ENCODE measurements at regions not wholly inside any gene's neighbourhood (a gene's known extent, or its start where the extent isn't known, plus 50 kb on each side); places are given as distances from the start of the nearest gene placed in this dataset.
"Not testable (repeated sequence)": the region's sequence is repeated elsewhere in the genome, so short reads cannot be mapped to it uniquely, and the experiment has no call there.

GRCh38 chr5:51694826-51695225, 311.6 kb downstream of the ISL1 start:
- DNase-seq, result no peak
- Histone ChIP-seq H3K4me2 (ENCODE audit: low read depth, low read length) (no peak overlapping the region), H3K9ac (ENCODE audit: low read length) (no peak overlapping the region), H3K79me2 (ENCODE audit: low read length) (no peaks in the 10 kb centered on the region), H3K4me1 (ENCODE audit: low read length) (no peaks in the 10 kb centered on the region), H3K27me3 (replicated peaks; ENCODE audit: insufficient read depth, low read length) (no peaks in the 10 kb centered on the region), H3K4me3 (ENCODE audit: low read length) (no peak overlapping the region), H3F3A (ENCODE audit: insufficient read depth, low read length) (no peaks in the 10 kb centered on the region), H3K9me2 (replicated peaks; ENCODE audit: insufficient read depth, low read length) (no peaks in the 10 kb centered on the region), H3K36me3 (replicated peaks; ENCODE audit: insufficient read depth, low read length) (no peaks in the 10 kb centered on the region), H3K27ac (ENCODE audit: low read length) (no peak overlapping the region), H3K9me3 (replicated peaks; ENCODE audit: insufficient read depth, low read length) (no peaks in the 10 kb centered on the region), H2AFZ (ENCODE audit: low read length) (no peak overlapping the region), H4K20me1 (ENCODE audit: insufficient read depth, low read length) (no peaks in the 10 kb centered on the region)
- TF ChIP-seq EZH2 (optimal IDR thresholded peaks at IDR 0.05; ENCODE audit: low read depth, low read length) (no peak), EZH2phosphoT487 (IDR thresholded peaks at IDR 0.05; ENCODE audit: low read length) (no peak)
- TF ChIP-seq, protein P1, sequence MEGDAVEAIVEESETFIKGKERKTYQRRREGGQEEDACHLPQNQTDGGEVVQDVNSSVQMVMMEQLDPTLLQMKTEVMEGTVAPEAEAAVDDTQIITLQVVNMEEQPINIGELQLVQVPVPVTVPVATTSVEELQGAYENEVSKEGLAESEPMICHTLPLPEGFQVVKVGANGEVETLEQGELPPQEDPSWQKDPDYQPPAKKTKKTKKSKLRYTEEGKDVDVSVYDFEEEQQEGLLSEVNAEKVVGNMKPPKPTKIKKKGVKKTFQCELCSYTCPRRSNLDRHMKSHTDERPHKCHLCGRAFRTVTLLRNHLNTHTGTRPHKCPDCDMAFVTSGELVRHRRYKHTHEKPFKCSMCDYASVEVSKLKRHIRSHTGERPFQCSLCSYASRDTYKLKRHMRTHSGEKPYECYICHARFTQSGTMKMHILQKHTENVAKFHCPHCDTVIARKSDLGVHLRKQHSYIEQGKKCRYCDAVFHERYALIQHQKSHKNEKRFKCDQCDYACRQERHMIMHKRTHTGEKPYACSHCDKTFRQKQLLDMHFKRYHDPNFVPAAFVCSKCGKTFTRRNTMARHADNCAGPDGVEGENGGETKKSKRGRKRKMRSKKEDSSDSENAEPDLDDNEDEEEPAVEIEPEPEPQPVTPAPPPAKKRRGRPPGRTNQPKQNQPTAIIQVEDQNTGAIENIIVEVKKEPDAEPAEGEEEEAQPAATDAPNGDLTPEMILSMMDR (IDR thresholded peaks at IDR 0.05; ENCODE audit: low read length), result no peak

GRCh38 chr5:51696122-51696521, 312.9 kb downstream of the ISL1 start:
- Histone ChIP-seq H3K9me3 (replicated peaks; ENCODE audit: insufficient read depth, low read length) (no peaks in the 10 kb centered on the region), H3K36me3 (replicated peaks; ENCODE audit: insufficient read depth, low read length) (no peaks in the 10 kb centered on the region), H3K79me2 (ENCODE audit: low read length) (no peaks in the 10 kb centered on the region), H3K4me1 (ENCODE audit: low read length) (no peaks in the 10 kb centered on the region), H3K4me3 (ENCODE audit: low read length) (no peak overlapping the region), H3K9me2 (replicated peaks; ENCODE audit: insufficient read depth, low read length) (no peaks in the 10 kb centered on the region), H3K9ac (ENCODE audit: low read length) (no peak overlapping the region), H2AFZ (ENCODE audit: low read length) (no peak overlapping the region), H3F3A (ENCODE audit: insufficient read depth, low read length) (no peaks in the 10 kb centered on the region), H4K20me1 (ENCODE audit: insufficient read depth, low read length) (no peaks in the 10 kb centered on the region), H3K4me2 (ENCODE audit: low read depth, low read length) (no peak overlapping the region), H3K27me3 (replicated peaks; ENCODE audit: insufficient read depth, low read length) (no peaks in the 10 kb centered on the region), H3K27ac (ENCODE audit: low read length) (no peak overlapping the region)
- TF ChIP-seq, protein P1 (IDR thresholded peaks at IDR 0.05; ENCODE audit: low read length), result no peak
- TF ChIP-seq EZH2phosphoT487 (IDR thresholded peaks at IDR 0.05; ENCODE audit: low read length), result no peak
- TF ChIP-seq EZH2 (optimal IDR thresholded peaks at IDR 0.05; ENCODE audit: low read depth, low read length), result no peak
- no peak for DNase-seq

- H3F3A ChIP-seq (ENCODE audit: insufficient read depth, low read length); H3K9me3 ChIP-seq (replicated peaks; ENCODE audit: insufficient read depth, low read length); H3K9me2 ChIP-seq (replicated peaks; ENCODE audit: insufficient read depth, low read length); DNase-seq; H4K20me1 ChIP-seq (ENCODE audit: insufficient read depth, low read length); H3K4me2 ChIP-seq (ENCODE audit: low read depth, low read length); H3K4me1 ChIP-seq (ENCODE audit: low read length); H3K36me3 ChIP-seq (replicated peaks; ENCODE audit: insufficient read depth, low read length); H3K27me3 ChIP-seq (replicated peaks; ENCODE audit: insufficient read depth, low read length); H2AFZ ChIP-seq (ENCODE audit: low read length); H3K4me3 ChIP-seq (ENCODE audit: low read length); H3K9ac ChIP-seq (ENCODE audit: low read length); H3K79me2 ChIP-seq (ENCODE audit: low read length); H3K27ac ChIP-seq (ENCODE audit: low read length): not testable (repeated sequence)
Observed at GRCh38 chr5:51702046-51702445, 318.8 kb downstream of the ISL1 start.

DNA sequence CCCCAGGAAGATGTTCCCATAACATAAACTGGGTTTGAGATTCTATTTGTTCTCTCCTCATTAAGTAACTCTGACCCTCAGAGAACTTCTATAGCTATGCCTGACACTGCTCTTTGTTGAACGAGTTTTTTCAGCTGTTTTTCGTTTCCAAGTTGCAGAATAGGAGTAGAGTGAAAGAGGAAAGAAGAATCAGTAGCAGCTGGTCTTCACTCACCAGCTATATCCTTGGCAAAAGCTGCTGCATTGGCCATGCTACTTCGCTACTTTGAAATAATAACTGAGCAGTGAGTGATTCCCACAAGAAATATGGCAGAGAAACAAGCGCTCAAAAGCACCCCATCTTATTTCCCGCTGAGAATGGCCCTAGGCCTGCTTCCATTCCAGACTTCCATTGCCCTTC, 329.0 kb downstream of the ISL1 start:
- Histone ChIP-seq H3K4me2 (ENCODE audit: low read depth, low read length) (no peak overlapping the region), H3K9me3 (replicated peaks; ENCODE audit: insufficient read depth, low read length) (no peaks in the 10 kb centered on the region), H2AFZ (ENCODE audit: low read length) (no peak overlapping the region), H3F3A (ENCODE audit: insufficient read depth, low read length) (no peaks in the 10 kb centered on the region), H3K4me1 (ENCODE audit: low read length) (no peaks in the 10 kb centered on the region), H3K9ac (ENCODE audit: low read length) (no peak overlapping the region), H3K36me3 (replicated peaks; ENCODE audit: insufficient read depth, low read length) (no peaks in the 10 kb centered on the region), H3K79me2 (ENCODE audit: low read length) (no peaks in the 10 kb centered on the region), H3K27ac (ENCODE audit: low read length) (no peak overlapping the region), H3K9me2 (replicated peaks; ENCODE audit: insufficient read depth, low read length) (no peaks in the 10 kb centered on the region), H4K20me1 (ENCODE audit: insufficient read depth, low read length) (no peaks in the 10 kb centered on the region), H3K27me3 (replicated peaks; ENCODE audit: insufficient read depth, low read length) (no peaks in the 10 kb centered on the region), H3K4me3 (ENCODE audit: low read length) (no peak overlapping the region)
- no peak for DNase-seq
- TF ChIP-seq EZH2phosphoT487 (IDR thresholded peaks at IDR 0.05; ENCODE audit: low read length) (no peak), EZH2 (optimal IDR thresholded peaks at IDR 0.05; ENCODE audit: low read depth, low read length) (no peak)
- TF ChIP-seq, protein P1 (IDR thresholded peaks at IDR 0.05; ENCODE audit: low read length), result no peak

DNA sequence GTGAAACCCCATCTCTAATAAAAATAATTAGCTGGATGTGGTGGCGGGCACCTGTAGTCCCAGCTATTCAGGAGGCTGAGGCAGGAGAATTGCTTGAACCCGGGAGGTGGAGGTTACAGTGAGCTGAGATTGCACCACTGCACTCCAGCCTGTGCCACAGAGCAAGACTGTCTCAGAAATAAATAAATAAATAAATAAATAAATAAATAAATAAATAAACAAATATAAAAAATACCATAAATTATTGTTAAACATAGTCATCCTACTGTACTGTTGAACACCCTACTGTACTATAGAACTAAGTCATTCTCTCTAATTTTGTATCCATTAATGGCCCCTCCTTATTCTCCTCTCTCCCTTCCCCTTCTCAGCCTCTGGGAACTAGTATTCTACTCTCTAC, 332.2 kb downstream of the ISL1 start:
- not testable (repeated sequence) for H4K20me1 ChIP-seq (ENCODE audit: insufficient read depth, low read length); H2AFZ ChIP-seq (ENCODE audit: low read length); H3K36me3 ChIP-seq (replicated peaks; ENCODE audit: insufficient read depth, low read length)

More for the DNA sequence above, 332.2 kb downstream of the ISL1 start:
- H3K9me3 ChIP-seq (replicated peaks; ENCODE audit: insufficient read depth, low read length); H3K27me3 ChIP-seq (replicated peaks; ENCODE audit: insufficient read depth, low read length); H3K4me2 ChIP-seq (ENCODE audit: low read depth, low read length); H3K9me2 ChIP-seq (replicated peaks; ENCODE audit: insufficient read depth, low read length); H3K27ac ChIP-seq (ENCODE audit: low read length); H3F3A ChIP-seq (ENCODE audit: insufficient read depth, low read length); DNase-seq; H3K79me2 ChIP-seq (ENCODE audit: low read length); H3K9ac ChIP-seq (ENCODE audit: low read length); H3K4me3 ChIP-seq (ENCODE audit: low read length); H3K4me1 ChIP-seq (ENCODE audit: low read length): not testable (repeated sequence)
